ENCODE measurements at regions not wholly inside any gene's neighbourhood (a gene's known extent, or its start where the extent isn't known, plus 50 kb on each side); places are given as distances from the start of the nearest gene placed in this dataset.
A peak's percentile ranks its signal among the peaks of the same experiment; 100 is the strongest.

- H3K18ac ChIP-seq (ENCODE audit: low read depth, low read length), result no peak overlapping the region; the same call in 1 of the 2 replicates
- H2BK15ac ChIP-seq (ENCODE audit: low read depth, low read length), result no peak overlapping the region
- H3K4ac ChIP-seq (ENCODE audit: low read depth, low read length), result 0 out of 2 replicates have a peak overlapping the region, but pooled peaks have one; percentile 21
- peak overlapping the region in 1 of 2 experiments; percentile 49; a peak in 2 of 4 replicates for H4K8ac ChIP-seq (ENCODE audit: low read depth in 2 of 2, low read length in 2 of 2)
- H3K27ac ChIP-seq (ENCODE audit: insufficient read depth, low read length), result no peak overlapping the region
- peaks cover 4% of the 10 kb centered on the region; the same call in 1 of the 2 replicates for H3K4me1 ChIP-seq (ENCODE audit: control insufficient read depth, insufficient read depth, low read length)
- POLR2A ChIA-PET (ENCODE audit: unreplicated experiment), result no interaction called here
- H3K23ac ChIP-seq (ENCODE audit: low read depth, low read length), result no peak overlapping the region
- H3K56ac ChIP-seq (ENCODE audit: extremely low read depth, insufficient read depth, low read length), result no peak overlapping the region
- no peak overlapping the region for H2AK5ac ChIP-seq (ENCODE audit: low read depth, low read length)
- BruUV-seq (replicated peaks), result no TSS peak
- H3K9me3 ChIP-seq (ENCODE audit: control insufficient read depth, insufficient read depth, low read length), result no peaks in the 10 kb centered on the region
- H3K9me1 ChIP-seq (ENCODE audit: insufficient read depth, low read length), result no peaks in the 10 kb centered on the region
- dilution Hi-C loops (cut with HindIII; ENCODE audit: low sequenced_read_pairs, unreplicated experiment) (no loop called here), intact Hi-C loops (cut with micrococcal nuclease) (no loop called here), in situ Hi-C loops (cut with MboI; ENCODE audit: low sequenced_read_pairs) (no loop called here)
- H3K4me2 ChIP-seq (ENCODE audit: low read depth, low read length), result peak overlapping the region; percentile 56; the same call in 1 of the 2 replicates
- H2BK20ac ChIP-seq (ENCODE audit: low read depth, low read length), result peak overlapping the region; percentile 53; the same call in 1 of the 2 replicates
- ATAC-seq (ENCODE audit: low read depth) (peak; percentile 69), DNase-seq (peak; percentile 78)
- H2BK5ac ChIP-seq (ENCODE audit: low read depth, low read length, poor library complexity, severe bottlenecking), result peak overlapping the region; percentile 60
- no peak overlapping the region for H2AFZ ChIP-seq (replicated peaks; ENCODE audit: low read length, poor library complexity)
- CTCF ChIA-PET, result interaction anchor here (0.6 kb wide), 1 partner anchor 28 kb away, joined by 4 read pairs; no protein-coding TSS in a partner anchor
- H4K20me1 ChIP-seq (ENCODE audit: insufficient read depth, low read length), result no peaks in the 10 kb centered on the region
- H3K4me3 ChIP-seq (ENCODE audit: insufficient read depth, low read depth, low read length), result no peak overlapping the region
- no peaks in the 10 kb centered on the region for H3K79me1 ChIP-seq (ENCODE audit: low read depth in 1 of 2, low read length in 2 of 2)
- H2AK9ac ChIP-seq (replicated peaks; ENCODE audit: low read depth, low read length, poor library complexity), result no peak overlapping the region
- no peaks in the 10 kb centered on the region for H3K36me3 ChIP-seq (ENCODE audit: control insufficient read depth, insufficient read depth, low read length)
- no peak overlapping the region; the same call in 1 of the 2 replicates for H4K5ac ChIP-seq (ENCODE audit: low read depth, low read length)
- H3K27me3 ChIP-seq (ENCODE audit: control insufficient read depth, insufficient read depth, low read length), result no peaks in the 10 kb centered on the region
- no CpG with 5 or more reads among the region's 6 CpGs for WGBS, 2 experiments (ENCODE audit: extremely low coverage in 2 of 2, insufficient read length in 1 of 2)
- H2BK120ac ChIP-seq (ENCODE audit: low read depth, low read length), result peak overlapping the region; percentile 58
- TF ChIP-seq FOS (IDR thresholded peaks at IDR 0.05; ENCODE audit: low read depth, low read length) (0 out of 2 replicates have a peak, but pooled peaks have one; percentile 17), RAD21 (IDR thresholded peaks at IDR 0.05; ENCODE audit: low read length) (no peak), CHD1 (IDR thresholded peaks at IDR 0.05; ENCODE audit: low read depth, low read length) (no peak), MXI1 (IDR thresholded peaks at IDR 0.05; ENCODE audit: borderline replicate concordance, low read depth, low read length) (no peak), BHLHE40 (IDR thresholded peaks at IDR 0.05; ENCODE audit: low read depth, low read length) (no peak)
- no peak overlapping the region for H3K14ac ChIP-seq (replicated peaks; ENCODE audit: low read depth, low read length)
- no peak overlapping the region; the same call in 1 of the 2 replicates for H4K91ac ChIP-seq (ENCODE audit: insufficient read depth, low read depth, low read length)
- no peak overlapping the region for H3K9ac ChIP-seq (ENCODE audit: low read depth, low read length)
Measured at GRCh38 chr1:74818661-74819456, 85.9 kb downstream of the TYW3 start.
